MM.1S (cell line): ENCODE measurements at regions not wholly inside any gene's neighbourhood (a gene's known extent, or its start where the extent isn't known, plus 50 kb on each side); places are given as distances from the start of the nearest gene placed in this dataset.

ENCODE experiments used
- DNase-seq: peaks from one replicate; pipeline ENCODE4 v3.0.0-alpha.2; 2015
- H2AFZ ChIP-seq: fragments of 300-600 bp; sonication (generic); 2 replicates; pipeline ENCODE4 v1.6.0; 2016; ENCODE audit warnings: antibody characterized with exemption, low read length
- H3F3A ChIP-seq: fragments of 300-600 bp; sonication (generic); 2 replicates; pipeline ENCODE4 v1.6.1; 2016; ENCODE audit warnings: mild to moderate bottlenecking, antibody characterized with exemption, low read length, moderate library complexity, mixed read lengths; ENCODE audit not compliant: insufficient read depth
- H3K27ac ChIP-seq: fragments of 300-600 bp; sonication (generic); 2 replicates; pipeline ENCODE4 v1.5.1; 2016; ENCODE audit warnings: mild to moderate bottlenecking, low read length
- H3K27me3 ChIP-seq: fragments of 300-600 bp; sonication (generic); replicated peaks from 2 replicates; pipeline ENCODE4 v1.6.0; 2016; ENCODE audit warnings: low read length; ENCODE audit not compliant: insufficient read depth
- H3K36me3 ChIP-seq: fragments of 300-600 bp; sonication (generic); replicated peaks from 2 replicates; pipeline ENCODE4 v1.6.1; 2016; ENCODE audit warnings: mild to moderate bottlenecking, low read length, mixed read lengths; ENCODE audit not compliant: insufficient read depth
- H3K4me1 ChIP-seq: fragments of 300-600 bp; sonication (generic); 2 replicates; pipeline ENCODE4 v1.6.1; 2016; ENCODE audit warnings: low read length, mixed read lengths
- H3K4me2 ChIP-seq: fragments of 300-600 bp; sonication (generic); 2 replicates; pipeline ENCODE4 v1.6.0; 2016; ENCODE audit warnings: low read depth, low read length
- H3K4me3 ChIP-seq: fragments of 300-600 bp; sonication (generic); 2 replicates; pipeline ENCODE4 v1.5.1; 2016; ENCODE audit warnings: low read length, mixed read lengths
- H3K79me2 ChIP-seq: fragments of 300-600 bp; sonication (generic); 2 replicates; pipeline ENCODE4 v1.6.1; 2016; ENCODE audit warnings: mixed run types, low read length, mixed read lengths
- H3K9ac ChIP-seq: fragments of 300-600 bp; sonication (generic); 2 replicates; pipeline ENCODE4 v1.6.1; 2016; ENCODE audit warnings: low read length, mixed read lengths
- H3K9me2 ChIP-seq: fragments of 300-600 bp; sonication (generic); replicated peaks from 2 replicates; pipeline ENCODE4 v1.6.1; 2016; ENCODE audit warnings: mild to moderate bottlenecking, low read length, mixed read lengths; ENCODE audit not compliant: insufficient read depth
- H3K9me3 ChIP-seq: fragments of 300-600 bp; sonication (generic); replicated peaks from 2 replicates; pipeline ENCODE4 v1.6.1; 2016; ENCODE audit warnings: mild to moderate bottlenecking, low read length, mixed read lengths; ENCODE audit not compliant: insufficient read depth
- H4K20me1 ChIP-seq: fragments of 300-600 bp; sonication (generic); 2 replicates; pipeline ENCODE4 v1.6.1; 2016; ENCODE audit warnings: mild to moderate bottlenecking, low read length, moderate library complexity, mixed read lengths; ENCODE audit not compliant: insufficient read depth
- CTCF ChIP-seq: fragments of 300-600 bp; sonication (generic); IDR thresholded peaks from 2 replicates; pipeline ENCODE4 v1.5.1; 2016; ENCODE audit warnings: antibody characterized with exemption, low read length, mixed read lengths
- EZH2 ChIP-seq: fragments of 300-600 bp; sonication (generic); optimal IDR thresholded peaks from 2 replicates; pipeline ENCODE3; 2017; ENCODE audit warnings: low read depth, mild to moderate bottlenecking, antibody characterized with exemption, low read length, mixed read lengths
- EZH2phosphoT487 ChIP-seq: fragments of 300-600 bp; sonication (generic); IDR thresholded peaks from 2 replicates; pipeline ENCODE4 v1.6.1; 2018; ENCODE audit warnings: antibody characterized with exemption, low read length

GRCh38 chr13:26949701-26950502 lies 189.3 kb upstream of the GPR12 start:
- no peak overlapping the region for H3K9ac ChIP-seq
- no peak for TF ChIP-seq EZH2
- no peak for TF ChIP-seq EZH2phosphoT487
- no peak for TF ChIP-seq CTCF
- H3K4me1 ChIP-seq, result no peaks in the 10 kb centered on the region
- H3K9me2 ChIP-seq, result no peaks in the 10 kb centered on the region
- no peak overlapping the region for H3K27ac ChIP-seq
- H2AFZ ChIP-seq, result no peak overlapping the region
- H3K4me2 ChIP-seq, result no peak overlapping the region
- H3K36me3 ChIP-seq, result no peaks in the 10 kb centered on the region
- H3K79me2 ChIP-seq, result no peaks in the 10 kb centered on the region
- H3K27me3 ChIP-seq, result no peaks in the 10 kb centered on the region
- no peaks in the 10 kb centered on the region for H3K9me3 ChIP-seq
- no peaks in the 10 kb centered on the region for H4K20me1 ChIP-seq
- DNase-seq, result no peak
- H3F3A ChIP-seq, result no peaks in the 10 kb centered on the region
- H3K4me3 ChIP-seq, result no peak overlapping the region

GRCh38 chr13:26948353-26948752 lies 187.8 kb upstream of the GPR12 start:
- no peak for DNase-seq
- no peak overlapping the region for H3K4me3 ChIP-seq
- H3K9ac ChIP-seq, result no peak overlapping the region
- no peak overlapping the region for H3K27ac ChIP-seq
- H3K4me2 ChIP-seq, result no peak overlapping the region
- no peaks in the 10 kb centered on the region for H3K27me3 ChIP-seq
- no peaks in the 10 kb centered on the region for H3K36me3 ChIP-seq
- no peaks in the 10 kb centered on the region for H3K79me2 ChIP-seq
- H2AFZ ChIP-seq, result no peak overlapping the region
- H3K4me1 ChIP-seq, result no peaks in the 10 kb centered on the region
- H4K20me1 ChIP-seq, result no peaks in the 10 kb centered on the region
- TF ChIP-seq EZH2phosphoT487, result no peak
- no peak for TF ChIP-seq EZH2
- no peak for TF ChIP-seq CTCF
- no peaks in the 10 kb centered on the region for H3K9me2 ChIP-seq
- no peaks in the 10 kb centered on the region for H3K9me3 ChIP-seq
- H3F3A ChIP-seq, result no peaks in the 10 kb centered on the region

DNA sequence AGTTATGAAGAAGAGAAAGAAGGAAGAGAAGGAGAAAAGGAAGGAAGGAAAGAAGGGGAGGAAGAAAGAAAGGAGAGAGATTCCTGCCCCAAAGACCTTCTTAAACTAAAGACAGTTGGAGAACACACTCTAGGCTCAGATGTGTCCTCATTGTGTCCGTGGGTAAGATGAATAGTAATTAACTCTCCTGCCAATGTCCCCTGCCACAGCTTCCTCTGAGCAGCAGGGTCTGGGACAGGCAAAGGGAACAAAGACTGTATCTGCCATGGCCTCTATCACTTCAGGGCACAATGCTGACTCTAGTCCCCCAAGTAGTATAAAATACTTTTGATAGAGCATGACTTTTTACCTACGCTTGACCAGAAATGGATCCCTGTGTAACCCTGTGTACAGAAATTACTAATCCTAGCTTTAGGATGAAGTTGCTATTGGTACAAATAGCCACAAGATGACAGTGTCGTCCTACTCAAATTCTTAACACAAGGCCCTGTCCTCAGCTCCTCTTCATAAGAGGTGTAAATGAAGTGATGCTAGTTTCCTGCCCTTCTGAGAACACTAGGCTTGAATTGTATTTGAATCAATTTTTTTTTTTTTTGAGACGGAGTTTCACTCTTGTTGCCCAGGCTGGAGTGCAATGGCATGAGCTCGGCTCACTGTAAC lies 186.2 kb upstream of the GPR12 start:
- no peaks in the 10 kb centered on the region for H4K20me1 ChIP-seq
- H3K79me2 ChIP-seq, result no peaks in the 10 kb centered on the region
- H3K36me3 ChIP-seq, result no peaks in the 10 kb centered on the region
- H3K9ac ChIP-seq, result no peak overlapping the region
- H3F3A ChIP-seq, result no peaks in the 10 kb centered on the region
- peak; percentile 29 for TF ChIP-seq CTCF
- no peak for TF ChIP-seq EZH2phosphoT487
- no peak for TF ChIP-seq EZH2
- H3K9me3 ChIP-seq, result no peaks in the 10 kb centered on the region
- H2AFZ ChIP-seq, result no peak overlapping the region
- no peaks in the 10 kb centered on the region for H3K4me1 ChIP-seq
- H3K9me2 ChIP-seq, result no peaks in the 10 kb centered on the region
- peak; percentile 16 for DNase-seq
- H3K27me3 ChIP-seq, result no peaks in the 10 kb centered on the region
- H3K27ac ChIP-seq, result no peak overlapping the region
- H3K4me2 ChIP-seq, result no peak overlapping the region
- H3K4me3 ChIP-seq, result no peak overlapping the region
